ENCODE measurements at regions not wholly inside any gene's neighbourhood (a gene's known extent, or its start where the extent isn't known, plus 50 kb on each side); places are given as distances from the start of the nearest gene placed in this dataset.

GRCh38 chr9:120040896-120041295, 539.1 kb downstream of the CDK5RAP2 start:
- Histone ChIP-seq H3K9me3 (no peaks in the 10 kb centered on the region), H3K4me3 (no peak overlapping the region), H3K27ac (no peak overlapping the region), H3K27me3 (no peaks in the 10 kb centered on the region), H3K4me1 (no peaks in the 10 kb centered on the region), H3K36me3 (no peaks in the 10 kb centered on the region)
- no peak for TF ChIP-seq CTCF (IDR thresholded peaks at IDR 0.05)
- no peak for DNase-seq (ENCODE audit: low spot score in 2 of 2)
- intact Hi-C loops (cut with DNase I): no loop called here

- no peaks in the 10 kb centered on the region for H3K9me3 ChIP-seq
- no peak overlapping the region for H3K4me3 ChIP-seq
- no peaks in the 10 kb centered on the region for H3K4me1 ChIP-seq
- no peak for DNase-seq (ENCODE audit: low spot score in 2 of 2)
- no peak overlapping the region for H3K27ac ChIP-seq
- H3K36me3 ChIP-seq: no peaks in the 10 kb centered on the region
- no peak for TF ChIP-seq CTCF (IDR thresholded peaks at IDR 0.05)
- intact Hi-C loops (cut with DNase I): no loop called here
- H3K27me3 ChIP-seq: no peaks in the 10 kb centered on the region
Observed at GRCh38 chr9:120038342-120038741, 541.6 kb downstream of the CDK5RAP2 start.

GRCh38 chr9:120032639-120033038, 547.3 kb downstream of the CDK5RAP2 start:
- intact Hi-C loops (cut with DNase I): no loop called here
- Histone ChIP-seq H3K36me3 (no peaks in the 10 kb centered on the region), H3K27ac (no peak overlapping the region), H3K27me3 (no peaks in the 10 kb centered on the region), H3K4me3 (no peak overlapping the region), H3K4me1 (no peaks in the 10 kb centered on the region), H3K9me3 (no peaks in the 10 kb centered on the region)
- peak in 1 of 3 experiments; percentile 10 for TF ChIP-seq CTCF (IDR thresholded peaks at IDR 0.05)
- DNase-seq (ENCODE audit: low spot score in 2 of 2): no peak

GRCh38 chr9:120030847-120031246, 549.1 kb downstream of the CDK5RAP2 start:
- Histone ChIP-seq H3K9me3 (no peaks in the 10 kb centered on the region), H3K27ac (no peak overlapping the region), H3K4me1 (no peaks in the 10 kb centered on the region), H3K27me3 (no peaks in the 10 kb centered on the region), H3K36me3 (no peaks in the 10 kb centered on the region), H3K4me3 (no peak overlapping the region)
- no peak for DNase-seq (ENCODE audit: low spot score in 2 of 2)
- TF ChIP-seq CTCF (IDR thresholded peaks at IDR 0.05): no peak
- intact Hi-C loops (cut with DNase I): no loop called here

- no peak overlapping the region for H3K4me3 ChIP-seq
- H3K27me3 ChIP-seq: no peaks in the 10 kb centered on the region
- H3K9me3 ChIP-seq: no peaks in the 10 kb centered on the region
- no peaks in the 10 kb centered on the region for H3K36me3 ChIP-seq
- TF ChIP-seq CTCF (IDR thresholded peaks at IDR 0.05): no peak
- DNase-seq (ENCODE audit: low spot score in 2 of 2): no peak
- H3K4me1 ChIP-seq: no peaks in the 10 kb centered on the region
- no peak overlapping the region for H3K27ac ChIP-seq
- intact Hi-C loops (cut with DNase I): no loop called here
Observed at GRCh38 chr9:120018550-120018949, 561.4 kb downstream of the CDK5RAP2 start.

- intact Hi-C loops (cut with DNase I): no loop called here
Observed at GRCh38 chr9:120018037-120018436, 561.9 kb downstream of the CDK5RAP2 start.

More at GRCh38 chr9:120018037-120018436, 561.9 kb downstream of the CDK5RAP2 start:
- H3K27me3 ChIP-seq: no peaks in the 10 kb centered on the region
- no peak for DNase-seq (ENCODE audit: low spot score in 2 of 2)
- no peaks in the 10 kb centered on the region for H3K9me3 ChIP-seq
- H3K27ac ChIP-seq: no peak overlapping the region
- H3K4me1 ChIP-seq: no peaks in the 10 kb centered on the region
- no peak for TF ChIP-seq CTCF (IDR thresholded peaks at IDR 0.05)
- H3K36me3 ChIP-seq: no peaks in the 10 kb centered on the region
- no peak overlapping the region for H3K4me3 ChIP-seq

Measured in ascending aorta (tissue), 2 donors.